ENCODE measurements at regions not wholly inside any gene's neighbourhood (a gene's known extent, or its start where the extent isn't known, plus 50 kb on each side); places are given as distances from the start of the nearest gene placed in this dataset.

- ChIA-PET RAD21 (ENCODE audit: low non-redundant PET in 1 of 2, low total read pairs in 2 of 2, uncharacterized antibody in 2 of 2, unreplicated experiment in 2 of 2) (no interaction called here), CTCF (no interaction called here), POLR2A (no interaction called here)
- Histone ChIP-seq H3K79me2 (ENCODE audit: insufficient read depth, low read length) (no peaks in the 10 kb centered on the region), H3K36me3 (ENCODE audit: control insufficient read depth in 1 of 2, insufficient read depth in 2 of 2, low read length in 2 of 2) (no peaks in the 10 kb centered on the region), H3K9ac (ENCODE audit: low read length) (no peak overlapping the region), H3K4me2 (ENCODE audit: low read length) (no peak overlapping the region), H3K27ac (ENCODE audit: low read depth, low read length) (no peak overlapping the region), H3K9me3 (ENCODE audit: control insufficient read depth in 1 of 2, insufficient read depth in 1 of 2, low read depth in 1 of 2, low read length in 2 of 2) (no peaks in the 10 kb centered on the region), H3K4me1 (ENCODE audit: control insufficient read depth in 1 of 2, insufficient read depth in 2 of 2, low read length in 2 of 2) (no peaks in the 10 kb centered on the region), H2AFZ (ENCODE audit: low read depth, low read length, poor library complexity, severe bottlenecking) (no peak overlapping the region), H3K4me3 (replicated peaks in 1 of 2; ENCODE audit: low read depth in 1 of 2, low read length in 2 of 2) (no peak overlapping the region), H3K27me3 (ENCODE audit: insufficient read depth, low read length) (no peaks in the 10 kb centered on the region), H3K9me2 (ENCODE audit: insufficient read depth) (no peaks in the 10 kb centered on the region), H4K20me1 (ENCODE audit: insufficient read depth) (no peaks in the 10 kb centered on the region)
- intact Hi-C loops (cut with micrococcal nuclease): no loop called here
- no peak for TF ChIP-seq ELF1 (IDR thresholded peaks at IDR 0.05; ENCODE audit: borderline replicate concordance, low read depth)
- TF ChIP-seq FOSL1 (IDR thresholded peaks at IDR 0.05; ENCODE audit: low read depth): no peak
- no peak for TF ChIP-seq ATF3 (IDR thresholded peaks at IDR 0.05)
- TF ChIP-seq EZH2 (IDR thresholded peaks at IDR 0.05): no peak
- no peak for TF ChIP-seq EZH2phosphoT487 (IDR thresholded peaks at IDR 0.05; ENCODE audit: borderline replicate concordance)
- TF ChIP-seq ZFX (IDR thresholded peaks at IDR 0.05): no peak
- no peak for TF ChIP-seq EGR1 (IDR thresholded peaks at IDR 0.05; ENCODE audit: low read depth)
- no peak for TF ChIP-seq YY1 (IDR thresholded peaks at IDR 0.05; ENCODE audit: extremely low read depth, insufficient replicate concordance, low read depth, low read length)
- no peak for DNase-seq (ENCODE audit: low read depth, low spot score)
- no peak for ATAC-seq
- BruUV-seq (replicated peaks): no TSS peak
These were observed 66.7 kb downstream of the TEX35 start for GRCh38 chr1:178579562-178579961.

- TF ChIP-seq CEBPB (IDR thresholded peaks at IDR 0.05; ENCODE audit: low read depth) (no peak), TCF7L2 (IDR thresholded peaks at IDR 0.05; ENCODE audit: borderline replicate concordance, extremely low read depth, insufficient read depth, insufficient read length) (no peak), YY1 (IDR thresholded peaks at IDR 0.05; ENCODE audit: extremely low read depth, insufficient replicate concordance, low read depth, low read length) (no peak), ZFX (IDR thresholded peaks at IDR 0.05) (no peak), SRF (IDR thresholded peaks at IDR 0.05; ENCODE audit: low read depth) (no peak), JUND (IDR thresholded peaks at IDR 0.05) (no peak), FOSL1 (IDR thresholded peaks at IDR 0.05; ENCODE audit: low read depth) (no peak), MAX (IDR thresholded peaks at IDR 0.05) (no peak), REST (IDR thresholded peaks at IDR 0.05; ENCODE audit: low read depth) (no peak)
- intact Hi-C loops (cut with micrococcal nuclease): no loop called here
- RAD21 ChIA-PET (ENCODE audit: low non-redundant PET in 1 of 2, low total read pairs in 2 of 2, uncharacterized antibody in 2 of 2, unreplicated experiment in 2 of 2): no interaction called here
- Histone ChIP-seq H4K20me1 (ENCODE audit: insufficient read depth) (no peaks in the 10 kb centered on the region), H3K9me3 (ENCODE audit: control insufficient read depth in 1 of 2, insufficient read depth in 1 of 2, low read depth in 1 of 2, low read length in 2 of 2) (no peaks in the 10 kb centered on the region), H3K27me3 (ENCODE audit: insufficient read depth, low read length) (no peaks in the 10 kb centered on the region), H3K36me3 (ENCODE audit: control insufficient read depth in 1 of 2, insufficient read depth in 2 of 2, low read length in 2 of 2) (no peaks in the 10 kb centered on the region), H3K4me1 (ENCODE audit: control insufficient read depth in 1 of 2, insufficient read depth in 2 of 2, low read length in 2 of 2) (no peaks in the 10 kb centered on the region), H2AFZ (ENCODE audit: low read depth, low read length, poor library complexity, severe bottlenecking) (no peak overlapping the region), H3K4me2 (ENCODE audit: low read length) (no peak overlapping the region), H3K9ac (ENCODE audit: low read length) (no peak overlapping the region), H3K79me2 (ENCODE audit: insufficient read depth, low read length) (no peaks in the 10 kb centered on the region), H3K4me3 (replicated peaks in 1 of 2; ENCODE audit: low read depth in 1 of 2, low read length in 2 of 2) (no peak overlapping the region), H3K27ac (ENCODE audit: low read depth, low read length) (no peak overlapping the region), H3K9me2 (ENCODE audit: insufficient read depth) (no peaks in the 10 kb centered on the region)
- ATAC-seq (no peak), DNase-seq (ENCODE audit: low read depth, low spot score) (no peak)
- POLR2A ChIA-PET: no interaction called here
- BruUV-seq (replicated peaks): no TSS peak
- CTCF ChIA-PET: no interaction called here
These were observed 67.2 kb downstream of the TEX35 start for GRCh38 chr1:178580096-178580495.
